Chondrocyte (in vitro differentiated cells): ENCODE measurements at regions not wholly inside any gene's neighbourhood (a gene's known extent, or its start where the extent isn't known, plus 50 kb on each side); places are given as distances from the start of the nearest gene placed in this dataset.

Experiments used
- DNase-seq: peaks from one replicate; pipeline ENCODE4 v3.0.0; 2021; ENCODE audit warnings: mixed read lengths, low spot score
- H3K27ac Mint-ChIP-seq: one replicate; pipeline ENCODE4 v1.8.0; 2021; ENCODE audit warnings: mild to moderate bottlenecking, moderate library complexity, mixed read lengths; ENCODE audit not compliant: unreplicated experiment
- H3K27me3 Mint-ChIP-seq: 2 replicates; pipeline ENCODE4 v1.8.0; 2021; ENCODE audit warnings: low read depth, mixed read lengths
- H3K36me3 Mint-ChIP-seq: 2 replicates; pipeline ENCODE4 v1.8.0; 2021; ENCODE audit warnings: low read depth, mixed read lengths
- H3K4me1 Mint-ChIP-seq: 2 replicates; pipeline ENCODE4 v1.8.0; 2021; ENCODE audit warnings: low read depth, mild to moderate bottlenecking, mixed read lengths
- H3K4me3 Mint-ChIP-seq: one replicate; pipeline ENCODE4 v1.8.0; 2021; ENCODE audit warnings: mild to moderate bottlenecking, moderate library complexity, mixed read lengths; ENCODE audit not compliant: unreplicated experiment
- H3K9me3 Mint-ChIP-seq: 2 replicates; pipeline ENCODE4 v1.8.0; 2021; ENCODE audit warnings: low read depth, mixed read lengths
- CTCF ChIP-seq: fragments of 200-600 bp; sonication (generic); IDR thresholded peaks from 2 replicates; pipeline ENCODE4 v1.5.0; 2021; ENCODE audit warnings: antibody characterized with exemption, mild to moderate bottlenecking, moderate library complexity

GRCh38 chr22:41023299-41023623, 69.1 kb upstream of the EP300 start:
- no peak for TF ChIP-seq CTCF
- no peaks in the 10 kb centered on the region for H3K27me3 Mint-ChIP-seq
- no peak for DNase-seq
- H3K36me3 Mint-ChIP-seq: no peaks in the 10 kb centered on the region
- no peak overlapping the region for H3K27ac Mint-ChIP-seq
- peaks cover 20% of the 10 kb centered on the region for H3K4me1 Mint-ChIP-seq
- no peaks in the 10 kb centered on the region for H3K9me3 Mint-ChIP-seq
- peak overlapping the region; percentile 74 for H3K4me3 Mint-ChIP-seq

- Mint-ChIP-seq H3K27ac (no peak overlapping the region), H3K4me3 (no peak overlapping the region), H3K4me1 (peaks cover 10% of the 10 kb centered on the region), H3K9me3 (no peaks in the 10 kb centered on the region), H3K36me3 (no peaks in the 10 kb centered on the region), H3K27me3 (no peaks in the 10 kb centered on the region)
- DNase-seq: no peak
- TF ChIP-seq CTCF: no peak
Measured at GRCh38 chr22:41028841-41029240, 63.6 kb upstream of the EP300 start.

GRCh38 chr22:41030891-41031290, 61.5 kb upstream of the EP300 start:
- Mint-ChIP-seq H3K27me3 (peaks cover 4% of the 10 kb centered on the region), H3K27ac (no peak overlapping the region), H3K36me3 (no peaks in the 10 kb centered on the region), H3K4me1 (peaks cover 10% of the 10 kb centered on the region), H3K4me3 (no peak overlapping the region), H3K9me3 (no peaks in the 10 kb centered on the region)
- no peak for TF ChIP-seq CTCF
- DNase-seq: no peak

- Mint-ChIP-seq H3K36me3 (no peaks in the 10 kb centered on the region), H3K4me3 (no peak overlapping the region), H3K27me3 (peaks cover 7% of the 10 kb centered on the region), H3K4me1 (no peaks in the 10 kb centered on the region), H3K27ac (no peak overlapping the region), H3K9me3 (no peaks in the 10 kb centered on the region)
- DNase-seq: no peak
- TF ChIP-seq CTCF: no peak
Measured at GRCh38 chr22:41034706-41035105, 57.7 kb upstream of the EP300 start.

- Mint-ChIP-seq H3K4me1 (no peaks in the 10 kb centered on the region), H3K27me3 (peaks cover 7% of the 10 kb centered on the region), H3K36me3 (no peaks in the 10 kb centered on the region), H3K4me3 (no peak overlapping the region), H3K27ac (no peak overlapping the region), H3K9me3 (no peaks in the 10 kb centered on the region)
- DNase-seq: peak; percentile 13
- TF ChIP-seq CTCF: no peak
Measured at GRCh38 chr22:41036924-41037323, 55.5 kb upstream of the EP300 start.
